HepG2 (cell line): ENCODE measurements at regions not wholly inside any gene's neighbourhood (a gene's known extent, or its start where the extent isn't known, plus 50 kb on each side); places are given as distances from the start of the nearest gene placed in this dataset.

Experiments
- JUN ChIP-seq: sonication (generic); formaldehyde crosslinking; IDR thresholded peaks from 2 replicates; pipeline ENCODE4 v1.4.0; 2020; ENCODE audit warnings: mild to moderate bottlenecking, missing genetic modification reagents
- MED13 ChIP-seq: sonication (generic); formaldehyde crosslinking; IDR thresholded peaks from 2 replicates; pipeline ENCODE4 v1.5.0; 2020; ENCODE audit warnings: missing genetic modification reagents
- MTF1 ChIP-seq: sonication (generic); formaldehyde crosslinking; IDR thresholded peaks from 2 replicates; pipeline ENCODE4 v1.5.0; 2020; ENCODE audit warnings: missing genetic modification reagents
- POLR2A ChIP-seq, 2 experiments: IDR thresholded peaks; 2 replicates each; pipeline ENCODE4 v1.6.1; 2011; ENCODE audit warnings: low read depth in 2 of 2, low read length in 2 of 2, mild to moderate bottlenecking in 1 of 2, moderate library complexity in 1 of 2; ENCODE audit not compliant: insufficient read depth in 1 of 2
- PRPF4 ChIP-seq: fragments of 200-400 bp; formaldehyde crosslinking; IDR thresholded peaks from 2 replicates; pipeline ENCODE4 v1.6.1; 2016; ENCODE audit warnings: low read length, low read depth; ENCODE audit not compliant: poor library complexity, severe bottlenecking
- REST ChIP-seq, 2 experiments: IDR thresholded peaks; 2 replicates each; pipeline ENCODE4 v1.6.1; 2011 to 2012; ENCODE audit warnings: low read length in 2 of 2, borderline replicate concordance in 1 of 2, low read depth in 1 of 2, mild to moderate bottlenecking in 1 of 2, moderate library complexity in 1 of 2
- USF2 ChIP-seq, 2 experiments: sonication (generic) in 1 of 2; formaldehyde crosslinking in 1 of 2; IDR thresholded peaks; 2 replicates each; pipeline versions ENCODE4 v1.5.1 to v1.6.1; 2011 to 2020; ENCODE audit warnings: borderline replicate concordance in 1 of 2, low read depth in 1 of 2, low read length in 1 of 2, mild to moderate bottlenecking in 1 of 2, missing genetic modification reagents in 1 of 2, moderate library complexity in 1 of 2
- ZFP37 ChIP-seq: sonication (generic); formaldehyde crosslinking; IDR thresholded peaks from 2 replicates; pipeline ENCODE4 v1.4.0; 2020; ENCODE audit warnings: missing genetic modification reagents, borderline replicate concordance

- TF ChIP-seq MTF1 = no peak
- TF ChIP-seq ZFP37 (CRISPR knock-in tag) = no peak
- no peak for TF ChIP-seq JUN
- no peak for TF ChIP-seq USF2 (IDR thresholded peaks at IDR 0.05; ENCODE audit: low read depth, low read length)
- no peak for TF ChIP-seq USF2 (CRISPR knock-in tag; IDR thresholded peaks at IDR 0.05; ENCODE audit: borderline replicate concordance)
- no peak for TF ChIP-seq POLR2A (IDR thresholded peaks at IDR 0.05; ENCODE audit: insufficient read depth in 1 of 2, low read depth in 2 of 2, low read length in 2 of 2)
- no peak for TF ChIP-seq REST (IDR thresholded peaks at IDR 0.05; ENCODE audit: borderline replicate concordance in 1 of 2, low read depth in 1 of 2, low read length in 2 of 2)
- no peak for TF ChIP-seq PRPF4
- TF ChIP-seq MED13 (CRISPR knock-in tag) = no peak
Observed at GRCh38 chrX:791479-792034, 161.0 kb downstream of the SHOX start.
